DOHH2 (cell line): ENCODE measurements at regions not wholly inside any gene's neighbourhood (a gene's known extent, or its start where the extent isn't known, plus 50 kb on each side); places are given as distances from the start of the nearest gene placed in this dataset.

Experiments used
- H3F3A ChIP-seq: fragments of 200-600 bp; sonication (generic), shearing (Covaris generic); 2 replicates; pipeline ENCODE4 v1.6.0; 2016; ENCODE audit warnings: antibody characterized with exemption, mild to moderate bottlenecking; ENCODE audit not compliant: control insufficient read depth, insufficient read depth
- H3K27ac ChIP-seq: fragments of 200-600 bp; sonication (generic); 2 replicates; pipeline ENCODE4 v1.5.1; 2014; ENCODE audit warnings: low read depth, mild to moderate bottlenecking, low read length, moderate library complexity
- H3K27me3 ChIP-seq: fragments of 200-600 bp; sonication (generic); 2 replicates; pipeline ENCODE4 v1.6.1; 2014; ENCODE audit warnings: mild to moderate bottlenecking, low read length, mixed read lengths; ENCODE audit not compliant: control insufficient read depth
- H3K36me3 ChIP-seq: fragments of 200-600 bp; sonication (generic); 2 replicates; pipeline ENCODE4 v1.6.1; 2014; ENCODE audit warnings: mild to moderate bottlenecking, low read length, moderate library complexity, mixed read lengths; ENCODE audit not compliant: control insufficient read depth
- H3K4me1 ChIP-seq: fragments of 200-600 bp; sonication (generic); 2 replicates; pipeline ENCODE4 v1.6.1; 2014; ENCODE audit warnings: mild to moderate bottlenecking, low read length, mixed read lengths; ENCODE audit not compliant: control insufficient read depth
- H3K4me2 ChIP-seq: fragments of 200-600 bp; sonication (generic); 2 replicates; pipeline ENCODE4 v1.6.0; 2014; ENCODE audit warnings: mild to moderate bottlenecking, low read length, moderate library complexity
- H3K4me3 ChIP-seq: fragments of 200-600 bp; sonication (generic); 2 replicates; pipeline ENCODE4 v1.5.1; 2014; ENCODE audit warnings: mild to moderate bottlenecking, low read length, mixed read lengths
- H3K79me2 ChIP-seq: fragments of 200-600 bp; sonication (generic); 2 replicates; pipeline ENCODE4 v1.6.1; 2014; ENCODE audit warnings: mild to moderate bottlenecking, low read length, mixed read lengths; ENCODE audit not compliant: control insufficient read depth
- H3K9me2 ChIP-seq: fragments of 200-600 bp; sonication (generic); replicated peaks from 2 replicates; pipeline ENCODE4 v1.6.1; 2014; ENCODE audit warnings: mild to moderate bottlenecking, low read length, mixed read lengths; ENCODE audit not compliant: control insufficient read depth
- H3K9me3 ChIP-seq: fragments of 200-600 bp; sonication (generic); 2 replicates; pipeline ENCODE4 v1.6.1; 2014; ENCODE audit warnings: antibody characterized with exemption, low read length, mixed read lengths; ENCODE audit not compliant: control insufficient read depth, insufficient read depth
- H4K20me1 ChIP-seq: fragments of 200-600 bp; sonication (generic); 2 replicates; pipeline ENCODE4 v1.6.0; 2014; ENCODE audit warnings: low read depth, mild to moderate bottlenecking, antibody characterized with exemption, low read length, moderate library complexity; ENCODE audit not compliant: control insufficient read depth, insufficient read depth
- CTCF ChIP-seq: fragments of 200-600 bp; sonication (generic); IDR thresholded peaks from one replicate; pipeline ENCODE4 v1.5.1; 2014; ENCODE audit warnings: antibody characterized with exemption, mild to moderate bottlenecking, low read depth, low read length; ENCODE audit not compliant: poor library complexity, severe bottlenecking
- EZH2phosphoT487 ChIP-seq: fragments of 200-600 bp; sonication (generic); IDR thresholded peaks from 2 replicates; pipeline ENCODE4 v1.6.1; 2017; ENCODE audit warnings: borderline replicate concordance, mild to moderate bottlenecking, antibody characterized with exemption, low read length, moderate library complexity, mixed read lengths

DNA sequence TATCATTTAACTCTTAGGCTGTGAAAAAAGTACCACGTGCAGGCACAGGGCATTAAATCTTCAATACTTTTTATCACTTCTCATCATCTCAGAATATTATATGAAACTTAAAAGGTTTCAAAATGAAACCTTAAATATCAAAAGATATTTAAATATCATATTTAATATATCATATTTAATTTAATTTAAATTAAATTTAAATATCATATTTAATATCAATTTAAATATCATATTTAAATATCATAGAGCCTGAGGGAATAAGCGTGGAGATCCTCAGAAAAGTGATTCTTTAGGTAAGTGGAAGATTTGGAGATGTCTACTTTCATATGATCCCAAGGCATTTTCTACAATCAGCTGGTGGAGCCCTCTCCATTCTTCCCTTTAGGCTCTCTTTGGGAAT is 716.6 kb downstream of the OTOL1 start:
- no peaks in the 10 kb centered on the region; the same call in 1 of the 2 replicates for H3K9me2 ChIP-seq
- no peaks in the 10 kb centered on the region for H3F3A ChIP-seq
- TF ChIP-seq CTCF (no peak), EZH2phosphoT487 (no peak)
- no peak overlapping the region for H3K4me3 ChIP-seq
- H3K27me3 ChIP-seq: no peaks in the 10 kb centered on the region
- H3K27ac ChIP-seq: no peak overlapping the region
- H3K9me3 ChIP-seq: no peaks in the 10 kb centered on the region
- no peaks in the 10 kb centered on the region for H4K20me1 ChIP-seq
- no peaks in the 10 kb centered on the region for H3K36me3 ChIP-seq
- H3K4me2 ChIP-seq: no peak overlapping the region
- H3K4me1 ChIP-seq: no peaks in the 10 kb centered on the region
- H3K79me2 ChIP-seq: no peaks in the 10 kb centered on the region

- no peak overlapping the region for H3K4me2 ChIP-seq
- no peaks in the 10 kb centered on the region for H4K20me1 ChIP-seq
- H3K9me2 ChIP-seq: no peaks in the 10 kb centered on the region; the same call in 1 of the 2 replicates
- no peaks in the 10 kb centered on the region for H3K4me1 ChIP-seq
- no peak for TF ChIP-seq CTCF
- no peak for TF ChIP-seq EZH2phosphoT487
- no peak overlapping the region for H3K27ac ChIP-seq
- H3K36me3 ChIP-seq: no peaks in the 10 kb centered on the region
- no peak overlapping the region for H3K4me3 ChIP-seq
- no peaks in the 10 kb centered on the region for H3K79me2 ChIP-seq
- no peaks in the 10 kb centered on the region for H3K9me3 ChIP-seq
- H3F3A ChIP-seq: no peaks in the 10 kb centered on the region
- H3K27me3 ChIP-seq: no peaks in the 10 kb centered on the region
Measured at GRCh38 chr3:162213956-162214355, 717.3 kb downstream of the OTOL1 start.

- H3K36me3 ChIP-seq: no peaks in the 10 kb centered on the region
- H3K27me3 ChIP-seq: no peaks in the 10 kb centered on the region
- H3K4me2 ChIP-seq: no peak overlapping the region
- H3K4me1 ChIP-seq: no peaks in the 10 kb centered on the region
- no peak for TF ChIP-seq CTCF
- no peak for TF ChIP-seq EZH2phosphoT487
- H3K9me2 ChIP-seq: no peaks in the 10 kb centered on the region; the same call in 1 of the 2 replicates
- H3K4me3 ChIP-seq: no peak overlapping the region
- no peaks in the 10 kb centered on the region for H3F3A ChIP-seq
- no peaks in the 10 kb centered on the region for H4K20me1 ChIP-seq
- H3K27ac ChIP-seq: no peak overlapping the region
- H3K9me3 ChIP-seq: no peaks in the 10 kb centered on the region
- no peaks in the 10 kb centered on the region for H3K79me2 ChIP-seq
Measured at GRCh38 chr3:162217647-162218046, 721.0 kb downstream of the OTOL1 start.
